Caco-2 (cell line): ENCODE measurements at regions not wholly inside any gene's neighbourhood (a gene's known extent, or its start where the extent isn't known, plus 50 kb on each side); places are given as distances from the start of the nearest gene placed in this dataset.

Experiments used
- BruUV-seq: library from RNA; stranded (reverse); fragments of 400-500 nt; replicated peaks from 2 replicates; lab custom pipeline; 2021; lab: Mats Ljungman, UMichigan
- CTCF ChIA-PET: fragments of 300-600 bp; sonication (Branson Sonifier 250); formaldehyde crosslinking; loops from one replicate; lab custom pipeline; 2022; ENCODE audit warnings: antibody characterized with exemption; lab: Charles Lee
- POLR2A ChIA-PET: fragments of 300-600 bp; sonication (Branson Sonifier 250); formaldehyde crosslinking; loops from one replicate; lab custom pipeline; 2022; ENCODE audit warnings: antibody characterized with exemption; lab: Charles Lee
- DNase-seq, 2 experiments: peaks; one replicate each; pipeline versions ENCODE4 v3.0.0 to v3.0.0-alpha.2; 2020 to 2022
- H3K27me3 ChIP-seq: replicated peaks from 2 replicates; pipeline ENCODE4 v1.6.0; 2011; ENCODE audit warnings: low read length; ENCODE audit not compliant: control insufficient read depth, insufficient read depth
- H3K36me3 ChIP-seq: 2 replicates; pipeline ENCODE4 v1.5.1; 2011; ENCODE audit warnings: low read length; ENCODE audit not compliant: control insufficient read depth, insufficient read depth
- H3K4me1 ChIP-seq: fragments of 250-450 bp; sonication (Bioruptor Pico); 2 replicates; pipeline ENCODE4 v1.5.1; 2020; ENCODE audit warnings: mild to moderate bottlenecking
- H3K4me3 ChIP-seq: 2 replicates; pipeline ENCODE4 v1.5.1; 2011; ENCODE audit warnings: low read depth, mild to moderate bottlenecking, control low read depth, low read length
- H3K9me3 ChIP-seq: fragments of 250-450 bp; sonication (Bioruptor Pico); 2 replicates; pipeline ENCODE4 v1.5.1; 2020; ENCODE audit warnings: mild to moderate bottlenecking, moderate library complexity
- H3K27ac Mint-ChIP-seq: one replicate; pipeline ENCODE4 v1.8.0; 2022; ENCODE audit warnings: mixed read lengths; ENCODE audit not compliant: unreplicated experiment
- H3K27me3 Mint-ChIP-seq: one replicate; pipeline ENCODE4 v1.8.0; 2022; ENCODE audit warnings: mixed read lengths; ENCODE audit not compliant: insufficient read depth, unreplicated experiment
- H3K36me3 Mint-ChIP-seq: one replicate; pipeline ENCODE4 v1.8.0; 2022; ENCODE audit warnings: mild to moderate bottlenecking, mixed read lengths; ENCODE audit not compliant: insufficient read depth, unreplicated experiment
- H3K4me1 Mint-ChIP-seq: one replicate; pipeline ENCODE4 v1.8.0; 2022; ENCODE audit warnings: low read depth, mixed read lengths; ENCODE audit not compliant: unreplicated experiment
- H3K4me3 Mint-ChIP-seq: one replicate; pipeline ENCODE4 v1.8.0; 2022; ENCODE audit warnings: mild to moderate bottlenecking, moderate library complexity, mixed read lengths; ENCODE audit not compliant: unreplicated experiment
- H3K9me3 Mint-ChIP-seq: one replicate; pipeline ENCODE4 v1.8.0; 2022; ENCODE audit warnings: mixed read lengths; ENCODE audit not compliant: unreplicated experiment
- intact Hi-C: fragments of 100-400 bp; cut with micrococcal nuclease; formaldehyde crosslinking; loops from one replicate; pipeline ENCODE4 v1.10.0; 2022; ENCODE audit not compliant: unreplicated experiment
- TF ChIP-seq, protein P1 (sequence below), 2 experiments: fragments of 200-600 bp in 1 of 2; IDR thresholded peaks; 1 replicate in 1 of 2; 2 replicates in 1 of 2; pipeline versions ENCODE4 v1.5.1 to v1.8.0; 2011 to 2022; ENCODE audit warnings: antibody characterized with exemption in 1 of 2, control low read depth in 1 of 2, inconsistent platforms in 1 of 2, low read depth in 1 of 2, low read length in 1 of 2, mild to moderate bottlenecking in 1 of 2, moderate library complexity in 1 of 2; ENCODE audit not compliant: insufficient read depth in 1 of 2, severe bottlenecking in 1 of 2, unreplicated experiment in 1 of 2

DNA sequence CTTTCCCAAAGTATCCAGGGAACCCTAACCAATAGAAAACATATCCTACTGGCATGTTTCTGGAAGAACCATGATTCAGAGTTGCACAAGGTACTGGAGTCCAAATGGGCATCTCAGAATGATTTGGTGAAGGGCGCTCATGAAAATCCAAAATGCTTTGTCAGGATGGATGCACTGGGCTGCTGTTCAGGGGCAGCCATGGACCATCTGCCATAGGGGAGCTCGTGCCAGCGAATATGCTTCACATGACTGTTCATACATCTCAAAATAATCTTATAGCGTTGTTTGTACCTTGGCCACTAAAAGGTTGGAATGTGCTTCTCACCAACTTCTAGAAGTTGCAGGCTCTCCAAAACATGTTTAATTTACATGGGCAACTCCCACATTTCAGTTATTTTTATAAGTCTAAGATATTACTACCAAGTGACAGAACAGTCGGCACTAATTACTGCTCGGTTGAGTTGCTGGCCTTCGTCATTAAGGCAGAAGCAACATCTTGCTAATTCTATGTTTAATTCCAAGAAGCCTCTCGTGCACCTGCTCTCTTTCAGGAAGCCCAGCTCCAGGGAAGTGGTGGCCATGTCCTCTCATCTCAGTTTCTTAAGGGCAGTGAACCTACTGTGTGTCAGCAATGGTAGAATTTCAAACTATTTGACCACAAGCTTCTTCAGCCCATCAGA lies 1497.7 kb downstream of the TBC1D22A start:
- H3K9me3 ChIP-seq = no peaks in the 10 kb centered on the region
- Mint-ChIP-seq H3K27ac (no peak overlapping the region), H3K27me3 (peaks cover 14% of the 10 kb centered on the region), H3K4me1 (no peaks in the 10 kb centered on the region), H3K9me3 (no peaks in the 10 kb centered on the region), H3K36me3 (no peaks in the 10 kb centered on the region), H3K4me3 (no peak overlapping the region)
- no peak overlapping the region for H3K4me3 ChIP-seq
- ChIA-PET POLR2A (no interaction called here), CTCF (no interaction called here)
- no peak for DNase-seq
- H3K4me1 ChIP-seq = no peaks in the 10 kb centered on the region
- TF ChIP-seq, protein P1, sequence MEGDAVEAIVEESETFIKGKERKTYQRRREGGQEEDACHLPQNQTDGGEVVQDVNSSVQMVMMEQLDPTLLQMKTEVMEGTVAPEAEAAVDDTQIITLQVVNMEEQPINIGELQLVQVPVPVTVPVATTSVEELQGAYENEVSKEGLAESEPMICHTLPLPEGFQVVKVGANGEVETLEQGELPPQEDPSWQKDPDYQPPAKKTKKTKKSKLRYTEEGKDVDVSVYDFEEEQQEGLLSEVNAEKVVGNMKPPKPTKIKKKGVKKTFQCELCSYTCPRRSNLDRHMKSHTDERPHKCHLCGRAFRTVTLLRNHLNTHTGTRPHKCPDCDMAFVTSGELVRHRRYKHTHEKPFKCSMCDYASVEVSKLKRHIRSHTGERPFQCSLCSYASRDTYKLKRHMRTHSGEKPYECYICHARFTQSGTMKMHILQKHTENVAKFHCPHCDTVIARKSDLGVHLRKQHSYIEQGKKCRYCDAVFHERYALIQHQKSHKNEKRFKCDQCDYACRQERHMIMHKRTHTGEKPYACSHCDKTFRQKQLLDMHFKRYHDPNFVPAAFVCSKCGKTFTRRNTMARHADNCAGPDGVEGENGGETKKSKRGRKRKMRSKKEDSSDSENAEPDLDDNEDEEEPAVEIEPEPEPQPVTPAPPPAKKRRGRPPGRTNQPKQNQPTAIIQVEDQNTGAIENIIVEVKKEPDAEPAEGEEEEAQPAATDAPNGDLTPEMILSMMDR (IDR thresholded peaks at IDR 0.05; ENCODE audit: insufficient read depth in 1 of 2, low read depth in 1 of 2, low read length in 1 of 2, severe bottlenecking in 1 of 2, unreplicated experiment in 1 of 2) = no peak
- H3K36me3 ChIP-seq = no peaks in the 10 kb centered on the region
- BruUV-seq = no TSS peak
- intact Hi-C loops = no loop called here
- no peaks in the 10 kb centered on the region for H3K27me3 ChIP-seq

DNA sequence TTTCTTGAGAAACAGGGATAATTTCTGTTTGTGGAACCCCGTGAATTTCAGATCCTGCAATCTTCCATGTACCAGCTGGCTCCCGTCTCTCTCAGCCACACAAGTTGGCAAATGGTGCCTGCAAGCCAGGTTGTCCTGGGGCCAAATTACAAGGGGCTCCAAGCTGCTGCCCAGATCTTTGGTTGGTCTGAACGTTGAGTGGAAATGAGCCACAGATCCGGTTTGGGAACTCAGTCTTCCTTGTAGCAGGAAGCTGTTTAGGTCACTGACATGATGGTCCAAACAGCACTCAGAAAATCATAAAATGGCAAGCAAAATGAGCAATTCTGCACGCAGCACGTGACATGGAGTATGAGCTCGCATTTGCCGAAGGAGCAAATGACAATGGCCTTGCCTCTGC lies 1496.4 kb downstream of the TBC1D22A start:
- DNase-seq = no peak
- Histone ChIP-seq H3K27me3 (no peaks in the 10 kb centered on the region), H3K9me3 (no peaks in the 10 kb centered on the region), H3K4me1 (no peaks in the 10 kb centered on the region), H3K36me3 (no peaks in the 10 kb centered on the region), H3K4me3 (no peak overlapping the region)
- Mint-ChIP-seq H3K36me3 (no peaks in the 10 kb centered on the region), H3K27ac (no peak overlapping the region), H3K4me1 (no peaks in the 10 kb centered on the region), H3K4me3 (no peak overlapping the region), H3K9me3 (no peaks in the 10 kb centered on the region), H3K27me3 (peaks cover 20% of the 10 kb centered on the region)
- BruUV-seq = no TSS peak
- TF ChIP-seq, protein P1 (IDR thresholded peaks at IDR 0.05; ENCODE audit: insufficient read depth in 1 of 2, low read depth in 1 of 2, low read length in 1 of 2, severe bottlenecking in 1 of 2, unreplicated experiment in 1 of 2) = no peak
- CTCF ChIA-PET = no interaction called here
- POLR2A ChIA-PET = no interaction called here
- intact Hi-C loops = no loop called here

DNA sequence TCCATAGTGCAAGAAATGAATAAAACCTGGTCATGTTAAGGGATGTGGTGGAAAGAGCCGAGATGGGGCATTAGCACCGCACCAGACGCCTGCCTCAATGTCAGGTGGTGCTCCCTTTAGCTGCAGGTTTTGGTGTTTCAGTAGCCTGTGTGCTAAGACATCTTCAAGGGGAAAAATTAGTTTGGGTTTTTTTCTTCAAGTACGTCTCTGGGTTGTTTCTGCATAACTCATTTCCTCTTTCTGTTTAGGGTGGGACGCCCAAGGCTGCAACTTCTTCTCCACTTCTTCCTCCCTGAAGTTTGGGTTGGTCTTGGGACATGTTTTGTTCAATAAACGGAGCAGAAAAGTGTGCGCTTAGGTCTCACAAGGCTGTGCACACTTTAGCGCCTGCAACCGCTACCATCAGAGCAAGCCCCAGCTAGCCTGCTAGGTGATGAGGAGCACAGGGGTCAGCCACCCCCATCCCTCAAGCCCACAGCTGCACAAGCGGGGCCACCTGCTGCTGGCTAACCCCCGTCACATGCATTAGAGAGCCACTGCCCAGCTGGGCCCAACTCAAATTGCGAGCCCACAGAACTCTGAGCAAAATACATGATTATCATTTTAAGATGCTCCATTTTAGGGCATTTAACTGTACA lies 1495.7 kb downstream of the TBC1D22A start:
- no peak for DNase-seq
- no TSS peak for BruUV-seq
- H3K9me3 Mint-ChIP-seq = no peaks in the 10 kb centered on the region
- Histone ChIP-seq H3K9me3 (no peaks in the 10 kb centered on the region), H3K4me1 (no peaks in the 10 kb centered on the region), H3K4me3 (no peak overlapping the region), H3K36me3 (no peaks in the 10 kb centered on the region), H3K27me3 (no peaks in the 10 kb centered on the region)
- ChIA-PET CTCF (no interaction called here), POLR2A (no interaction called here)
- intact Hi-C loops = no loop called here
- H3K27me3 Mint-ChIP-seq = peaks cover 21% of the 10 kb centered on the region
- H3K4me1 Mint-ChIP-seq = no peaks in the 10 kb centered on the region
- TF ChIP-seq, protein P1 (IDR thresholded peaks at IDR 0.05; ENCODE audit: insufficient read depth in 1 of 2, low read depth in 1 of 2, low read length in 1 of 2, severe bottlenecking in 1 of 2, unreplicated experiment in 1 of 2) = no peak
- H3K4me3 Mint-ChIP-seq = no peak overlapping the region
- H3K27ac Mint-ChIP-seq = no peak overlapping the region
- H3K36me3 Mint-ChIP-seq = no peaks in the 10 kb centered on the region
